ENCODE measurements at regions not wholly inside any gene's neighbourhood (a gene's known extent, or its start where the extent isn't known, plus 50 kb on each side); places are given as distances from the start of the nearest gene placed in this dataset.

GRCh38 chr4:74628852-74629620 is 165.3 kb downstream of the BTC start:
- no peak overlapping the region for H3K27ac ChIP-seq (ENCODE audit: extremely low read length, insufficient read depth, low read length)
- TF ChIP-seq TRIM22 (IDR thresholded peaks at IDR 0.05) = no peak
- TF ChIP-seq ATF6 (CRISPR knock-in tag; conservative IDR thresholded peaks at IDR 0.05) = no peak
- TF ChIP-seq ZNF770 (CRISPR knock-in tag; IDR thresholded peaks at IDR 0.05) = no peak
- TF ChIP-seq ZNF83 (CRISPR knock-in tag; IDR thresholded peaks at IDR 0.05; ENCODE audit: borderline replicate concordance) = no peak
- TF ChIP-seq PLRG1 (conservative IDR thresholded peaks at IDR 0.05) = no peak
- no peak for TF ChIP-seq ZNF34 (CRISPR knock-in tag; IDR thresholded peaks at IDR 0.05; ENCODE audit: borderline replicate concordance)
- no peak for TF ChIP-seq ZNF557 (CRISPR knock-in tag; IDR thresholded peaks at IDR 0.05)
- TF ChIP-seq FOXJ3 (CRISPR knock-in tag; IDR thresholded peaks at IDR 0.05; ENCODE audit: borderline replicate concordance) = no peak
- no peak for TF ChIP-seq ZSCAN9 (CRISPR knock-in tag; IDR thresholded peaks at IDR 0.05; ENCODE audit: borderline replicate concordance)
- TF ChIP-seq RAD51 (IDR thresholded peaks at IDR 0.05; ENCODE audit: borderline replicate concordance) = no peak
- no peak for TF ChIP-seq MEF2D (CRISPR knock-in tag; IDR thresholded peaks at IDR 0.05)
- no peak for TF ChIP-seq RNF2 (conservative IDR thresholded peaks at IDR 0.05; ENCODE audit: low read depth)
- no peak for TF ChIP-seq CENPT (CRISPR knock-in tag; IDR thresholded peaks at IDR 0.05; ENCODE audit: low read depth)
- H2AFZ ChIP-seq (ENCODE audit: low read length) = no peak overlapping the region
- no peaks in the 10 kb centered on the region for H4K20me1 ChIP-seq (ENCODE audit: insufficient read depth, low read length)
- ATAC-seq = no peak
- no peak for DNase-seq (ENCODE audit: low spot score)
- H3K9ac ChIP-seq (ENCODE audit: insufficient read depth, low read depth, low read length) = no peak overlapping the region
- FAIRE-seq = no peak
- intact Hi-C loops (cut with micrococcal nuclease; ENCODE audit: unreplicated experiment) (no loop called here), in situ Hi-C loops (cut with HindIII; ENCODE audit: extremely low pct_ligation_motif_present, low pct_unique_long_range_greater_than_20kb) (no loop called here)
- H3K9me3 ChIP-seq (ENCODE audit: low read length) = no peaks in the 10 kb centered on the region
- H3K4me1 ChIP-seq (ENCODE audit: insufficient read depth, low read length) = peaks cover 55% of the 10 kb centered on the region
- WGBS (ENCODE audit: low lambda C conversion rate) = 93% methylated on average over 6 of the region's 6 CpGs
- no peaks in the 10 kb centered on the region for H3K36me3 ChIP-seq (replicated peaks in 1 of 2; ENCODE audit: control insufficient read depth in 1 of 2, insufficient read depth in 2 of 2, low read length in 2 of 2)
- H3K79me2 ChIP-seq (ENCODE audit: insufficient read depth, low read length) = no peaks in the 10 kb centered on the region
- H3K4me3 ChIP-seq (replicated peaks in 1 of 3; ENCODE audit: insufficient read depth in 1 of 3, low read depth in 2 of 3, low read length in 3 of 3) = no peak overlapping the region
- no TSS peak for BruUV-seq (replicated peaks)
- POLR2A ChIA-PET = interaction anchor here (1.9 kb wide), 1 partner anchor 25 kb away, joined by 5 read pairs; no protein-coding TSS in a partner anchor
- no peaks in the 10 kb centered on the region for H3K27me3 ChIP-seq (ENCODE audit: control insufficient read depth in 1 of 2, insufficient read depth in 2 of 2, low read length in 2 of 2)
- H3K4me2 ChIP-seq (ENCODE audit: low read depth, low read length) = no peak overlapping the region
- CTCF ChIA-PET (ENCODE audit: low intra/inter-chr PET ratio, low total read pairs) = no interaction called here
